HG02798 (cell line): ENCODE measurements at regions not wholly inside any gene's neighbourhood (a gene's known extent, or its start where the extent isn't known, plus 50 kb on each side); places are given as distances from the start of the nearest gene placed in this dataset.
"Not testable (repeated sequence)": the region's sequence is repeated elsewhere in the genome, so short reads cannot be mapped to it uniquely, and the experiment has no call there.

Source experiments
- ATAC-seq: cut with Tn5 transposase; IDR thresholded peaks from one replicate; pipeline ENCODE4 v1.9.1; 2021; ENCODE audit warnings: mild to moderate bottlenecking; ENCODE audit not compliant: unreplicated experiment, poor library complexity

DNA sequence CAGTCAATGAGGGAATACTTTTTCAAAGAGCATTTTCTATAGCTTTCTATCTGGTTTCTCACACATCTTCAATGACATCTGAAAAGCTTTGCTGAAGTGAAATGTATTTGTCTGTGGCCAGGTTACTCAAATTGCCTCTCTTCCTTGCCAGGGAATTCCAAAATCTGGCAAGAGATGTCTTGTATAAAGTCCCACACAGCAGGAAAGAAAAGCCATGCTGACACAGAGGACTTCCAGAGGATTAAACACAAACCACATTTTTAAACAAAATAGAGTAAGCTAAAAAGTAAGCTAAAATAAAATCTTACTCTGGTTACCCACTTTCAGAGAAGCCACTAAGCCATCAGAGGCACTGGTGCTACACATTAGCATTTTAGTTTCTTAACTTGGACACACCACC, 93.1 kb upstream of the BCAR3 start:
- ATAC-seq, result no peak

DNA sequence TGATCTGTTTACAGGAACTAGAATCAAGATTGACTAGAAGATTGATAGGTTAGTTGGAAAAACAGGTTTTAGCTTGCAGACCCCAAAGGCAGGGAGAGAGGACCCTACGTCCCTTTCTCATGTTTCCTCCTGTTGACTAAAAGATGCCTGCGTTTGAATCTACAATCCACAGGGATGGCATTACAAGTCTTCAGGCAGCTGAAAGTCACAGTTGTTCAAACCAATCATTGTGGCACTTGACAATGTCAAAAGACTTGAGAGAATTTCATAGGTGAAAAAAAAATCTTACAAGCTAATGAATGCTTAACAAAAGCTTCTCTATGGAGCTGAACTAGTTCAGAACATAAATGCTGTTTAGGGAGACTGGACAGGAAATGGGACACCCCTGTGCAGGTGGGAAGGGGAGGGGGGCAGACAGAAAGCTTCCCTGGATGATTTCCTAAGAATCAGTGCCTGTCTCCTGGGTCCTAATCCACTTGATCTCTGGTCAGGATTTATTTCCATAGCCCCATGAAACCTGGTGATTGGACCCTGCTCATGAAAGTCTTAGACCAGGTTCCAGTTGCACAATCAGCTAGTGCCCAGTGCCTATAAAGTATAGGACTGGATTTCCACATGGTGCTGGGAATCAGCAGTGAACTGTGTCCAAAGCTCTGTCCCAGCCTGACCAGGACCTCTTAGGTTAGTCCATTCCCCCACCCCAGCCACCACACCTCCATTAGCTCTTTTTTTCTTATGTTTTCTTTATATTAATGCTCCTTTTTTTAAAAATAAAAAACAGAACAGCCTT, 91.6 kb upstream of the BCAR3 start:
- no peak for ATAC-seq

DNA sequence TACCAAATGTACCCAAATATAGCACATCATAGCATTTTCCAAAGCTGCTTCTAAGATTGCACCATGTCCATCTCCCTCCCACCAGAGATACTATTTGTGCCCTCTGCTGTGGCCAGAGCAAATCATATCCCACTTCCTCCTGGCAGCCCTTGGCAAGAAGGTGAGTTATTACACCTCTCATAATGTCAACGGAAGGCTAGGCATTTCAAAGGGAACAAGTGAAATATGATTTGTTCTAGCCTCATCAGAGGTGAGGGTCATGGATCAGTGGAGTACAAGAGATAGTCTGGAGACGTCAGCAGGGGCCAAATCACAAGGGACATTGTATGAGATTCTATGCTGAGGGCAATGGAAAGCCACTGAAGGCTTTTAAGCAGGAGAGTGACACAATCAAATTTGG, 90.2 kb upstream of the BCAR3 start:
- no peak for ATAC-seq

DNA sequence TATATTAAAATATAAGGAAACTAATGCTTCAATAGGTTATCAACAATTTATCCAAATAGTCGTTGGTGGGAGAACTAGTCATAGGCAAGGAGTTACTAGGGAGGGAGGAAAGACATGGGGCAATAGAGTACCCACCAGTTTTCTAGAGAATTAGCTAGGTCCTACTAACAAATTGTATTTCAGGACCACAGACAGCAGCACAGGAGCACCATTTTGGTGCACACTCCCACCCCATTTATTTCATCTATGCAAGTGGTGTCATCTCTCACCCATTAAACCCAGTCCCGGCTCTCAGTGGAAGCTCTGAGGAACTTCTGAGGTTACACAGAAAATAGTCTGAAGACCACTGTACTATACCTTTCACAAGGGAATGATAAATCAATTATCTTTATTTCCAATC, 89.0 kb upstream of the BCAR3 start:
- ATAC-seq, result no peak

DNA sequence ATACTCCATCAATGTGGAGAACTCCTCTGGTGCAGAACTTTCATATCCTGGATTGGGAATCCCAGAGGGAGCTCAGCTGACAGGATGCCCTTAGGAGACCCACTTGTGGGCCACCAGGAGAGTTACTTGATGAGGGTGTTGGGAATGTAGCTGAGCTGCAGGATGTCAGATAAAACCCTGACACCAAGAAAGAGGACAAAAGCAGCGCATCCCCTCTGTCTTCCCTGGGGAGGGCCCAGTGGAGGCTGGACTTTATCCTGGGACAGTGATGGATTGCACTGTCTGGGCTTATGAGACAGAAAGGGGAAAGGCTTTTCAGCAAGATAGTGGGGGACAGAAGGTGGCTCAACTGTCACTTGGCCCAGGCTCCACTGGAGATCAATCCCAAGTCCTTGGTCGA, 88.1 kb upstream of the BCAR3 start:
- ATAC-seq, result no peak

DNA sequence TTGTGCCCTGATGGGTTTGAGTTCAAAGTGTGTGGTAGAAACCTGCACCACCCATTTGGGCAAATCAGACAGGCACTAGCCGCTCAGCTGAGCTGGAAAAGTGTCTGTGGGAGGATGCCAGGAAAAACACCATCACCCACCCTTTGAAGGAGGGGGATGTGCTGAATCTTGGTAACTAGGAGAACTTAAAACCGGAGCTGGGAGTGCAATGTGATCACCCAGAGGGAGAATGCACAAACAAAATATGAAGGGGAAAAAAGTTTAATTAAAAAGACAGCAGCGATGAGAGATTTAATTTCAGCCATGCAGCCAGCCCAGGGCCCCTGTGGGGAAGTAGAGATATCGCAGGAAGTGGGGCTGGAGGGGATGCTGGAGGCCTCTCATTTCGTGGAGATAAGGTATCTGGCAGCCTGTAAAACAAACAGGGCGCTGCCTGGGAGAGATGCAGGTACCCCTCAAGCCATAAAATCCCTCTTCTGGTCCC, 86.8 kb upstream of the BCAR3 start:
- no peak for ATAC-seq

DNA sequence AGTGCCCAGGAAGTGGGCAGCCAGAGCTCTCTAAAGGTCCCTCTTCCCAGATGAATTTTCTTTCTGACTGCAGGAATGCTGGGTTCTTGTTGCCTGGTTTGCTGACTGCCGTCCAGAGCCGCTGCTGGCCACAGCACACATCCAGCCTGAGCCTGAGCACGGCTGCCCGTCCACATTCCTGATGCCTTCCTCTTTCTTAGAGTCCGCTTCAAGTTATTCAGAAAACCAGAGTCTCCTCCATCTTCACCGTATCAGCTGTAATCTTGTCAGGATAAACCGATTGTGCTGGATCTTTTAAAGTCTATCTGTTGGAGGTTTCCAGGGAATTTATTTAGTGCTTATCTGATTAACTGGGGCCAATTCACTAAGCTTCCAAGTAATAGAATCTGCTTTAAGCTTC, 84.8 kb upstream of the BCAR3 start:
- no peak for ATAC-seq

DNA sequence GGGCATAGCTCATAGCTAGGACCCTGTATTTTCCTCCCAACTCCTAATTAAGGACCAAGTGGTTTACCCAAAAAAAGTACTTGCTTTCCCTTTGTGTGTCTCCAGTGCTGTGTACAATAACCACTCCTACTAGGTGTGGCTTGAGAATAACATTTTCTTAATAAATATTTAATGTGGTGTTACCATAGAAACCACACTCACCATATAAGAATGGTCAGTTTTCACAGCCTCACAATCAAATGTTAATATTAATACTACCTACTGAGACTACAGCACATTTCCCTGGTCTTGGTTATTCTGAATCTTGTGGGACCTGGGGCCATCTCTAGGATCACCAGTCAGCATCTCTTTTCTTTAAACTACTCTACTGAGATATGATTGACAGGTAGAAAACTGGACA, 83.5 kb upstream of the BCAR3 start:
- ATAC-seq, result no peak

DNA sequence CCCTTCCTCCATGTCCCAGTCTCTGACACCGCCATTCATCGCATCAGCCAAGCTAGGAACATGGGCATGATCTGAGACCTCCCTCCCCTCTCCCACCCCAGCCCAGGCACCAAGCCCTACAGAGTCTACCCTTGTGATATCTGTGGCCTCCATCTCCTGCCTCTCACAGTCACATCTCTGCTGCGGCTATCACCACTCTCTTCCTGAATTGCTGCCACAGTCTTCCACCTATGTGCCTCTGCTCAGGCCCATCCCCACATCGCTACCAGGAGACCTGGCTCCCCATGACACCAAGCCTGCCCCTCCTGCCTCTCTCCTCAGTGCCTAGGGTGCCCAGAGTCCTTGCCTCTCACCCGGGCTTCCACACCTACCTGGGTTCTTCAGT, 82.7 kb upstream of the BCAR3 start:
- ATAC-seq, result no peak

DNA sequence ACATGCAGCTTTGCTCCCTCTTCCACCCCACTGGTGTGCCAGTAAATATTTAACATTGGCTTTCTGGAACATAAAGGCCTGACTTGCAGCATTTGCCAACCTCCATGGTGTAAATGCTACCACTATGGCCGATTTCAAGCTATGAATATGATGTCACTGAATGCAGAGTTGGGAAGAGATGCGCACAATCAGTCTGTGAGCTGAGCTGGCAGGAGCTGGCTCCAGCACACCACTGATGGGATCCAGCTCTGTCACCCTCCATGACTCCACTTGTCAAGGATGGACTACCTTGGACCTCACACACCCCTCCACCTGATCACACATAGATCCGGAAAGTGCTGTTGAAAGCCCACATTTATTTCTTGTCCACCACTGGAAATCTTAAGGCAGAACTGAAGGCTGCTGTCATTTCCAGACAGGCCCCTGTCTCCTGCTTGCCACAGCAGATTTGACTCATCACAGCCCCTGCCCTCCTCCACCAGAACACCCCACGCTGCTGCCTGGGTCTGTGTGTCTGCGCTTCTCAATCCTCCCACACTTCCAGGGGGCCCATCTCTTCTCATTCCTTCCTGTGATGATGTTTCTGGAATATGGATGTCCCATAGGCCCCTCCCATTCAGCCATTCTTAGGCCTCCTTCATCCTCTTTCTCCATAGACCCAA, 82.2 kb upstream of the BCAR3 start:
- ATAC-seq, result no peak

DNA sequence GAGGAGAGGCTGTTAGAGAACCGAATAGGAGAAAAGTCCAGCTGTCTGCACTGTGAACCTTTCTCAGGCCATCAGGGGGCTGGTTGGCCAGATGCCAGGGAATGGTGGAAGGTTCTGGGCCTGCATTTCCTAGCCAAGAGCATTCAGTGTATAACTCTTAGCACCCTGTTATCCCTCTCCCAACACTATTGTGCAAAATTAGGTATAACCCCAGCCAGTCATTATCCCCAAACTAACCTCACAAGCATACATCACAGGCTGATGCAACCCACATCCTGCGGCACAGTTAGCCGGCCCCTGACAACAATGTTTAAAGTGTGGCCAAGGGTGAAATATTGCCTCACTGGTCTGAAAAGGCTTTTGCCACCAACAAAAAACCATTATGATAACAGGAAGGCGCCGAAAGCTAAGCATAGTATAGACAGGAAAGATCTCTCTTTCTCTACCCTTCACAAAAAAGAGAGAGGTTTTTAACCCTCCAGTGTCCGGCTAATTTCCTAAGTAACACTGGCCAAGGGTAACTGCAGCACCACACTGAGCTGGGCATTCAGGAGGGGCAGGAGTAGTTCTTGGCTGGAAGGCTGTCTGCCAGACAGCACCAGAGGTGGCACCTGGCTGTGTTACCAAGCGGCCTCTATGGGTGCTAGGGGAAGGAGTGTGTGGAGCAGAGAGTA, 77.3 kb upstream of the BCAR3 start:
- ATAC-seq, result no peak

DNA sequence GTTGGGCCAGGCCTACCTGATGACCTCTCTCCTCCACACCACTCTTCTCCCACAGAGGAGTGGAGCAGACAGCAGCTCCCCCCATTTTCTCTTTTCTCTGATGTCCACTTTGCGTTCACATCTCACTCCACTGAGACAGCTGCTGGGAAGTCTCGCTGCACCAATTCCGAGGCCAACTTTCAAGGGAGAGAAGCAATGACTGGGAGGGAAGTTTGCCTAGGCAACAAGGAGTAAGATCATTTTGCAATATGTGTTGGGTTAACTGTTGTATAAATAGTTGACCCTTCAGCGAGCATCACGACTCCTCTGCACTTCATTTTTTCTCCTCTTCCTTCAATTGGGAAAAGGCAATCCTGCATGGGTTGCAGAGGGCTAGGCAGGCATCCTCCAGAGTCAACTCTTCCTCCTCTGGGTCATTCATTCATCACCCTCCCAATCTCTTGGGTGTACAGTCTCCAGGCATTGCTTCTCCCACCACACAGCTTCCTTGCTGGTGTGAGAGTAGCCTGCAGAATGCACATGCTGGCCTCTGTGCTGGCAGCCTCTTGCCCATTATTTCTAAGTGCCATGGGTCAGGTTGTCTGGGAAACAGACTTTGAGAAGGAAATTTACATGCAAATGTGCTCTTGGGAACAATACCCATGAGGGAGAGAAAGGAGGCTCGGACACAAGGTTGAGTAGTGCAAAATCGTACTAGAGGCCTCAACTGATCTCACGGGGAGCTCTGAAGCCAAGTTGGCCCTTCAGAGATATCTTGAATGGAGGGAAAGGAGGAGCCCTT, 75.8 kb upstream of the BCAR3 start:
- no peak for ATAC-seq

DNA sequence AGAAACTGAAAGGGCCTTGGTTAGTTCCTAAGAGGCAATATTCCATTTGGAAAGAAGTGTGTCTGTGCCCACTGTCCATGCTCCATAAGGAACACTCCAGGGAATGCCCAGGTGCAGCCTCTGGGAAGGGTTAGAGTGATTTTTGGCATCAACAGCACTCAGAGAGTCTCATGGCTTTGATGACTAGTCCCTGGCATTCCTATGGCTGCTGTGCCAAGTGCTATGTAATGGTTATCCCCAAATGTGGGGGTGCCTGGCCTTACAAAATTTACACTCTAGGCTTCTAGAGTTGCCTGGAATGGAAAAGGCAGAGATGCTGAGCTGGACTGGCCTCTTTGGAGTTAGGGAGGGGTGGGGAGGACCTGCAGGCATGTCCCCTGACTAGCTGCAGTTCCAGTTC, 75.0 kb upstream of the BCAR3 start:
- ATAC-seq, result no peak

DNA sequence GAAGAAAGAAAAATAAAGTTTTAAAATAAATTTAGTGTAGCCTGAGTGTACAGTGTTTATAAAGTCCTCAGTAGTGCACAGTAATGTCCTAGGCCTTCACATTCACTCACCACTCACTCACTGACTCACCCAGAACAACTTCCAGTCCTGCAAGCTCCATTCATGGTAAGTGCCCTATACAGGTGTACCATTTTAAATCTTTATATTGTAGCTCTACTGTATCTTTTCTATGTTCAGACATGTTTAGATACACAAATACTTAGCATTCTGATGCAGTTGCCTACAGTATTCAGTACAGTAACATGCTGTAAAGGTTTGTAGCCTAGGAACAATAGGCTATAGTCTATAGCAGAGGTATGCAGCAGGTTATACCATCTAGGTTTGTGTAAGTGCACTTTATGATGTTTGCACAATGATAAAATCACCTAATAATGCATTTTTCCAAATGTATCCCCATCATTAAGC, 73.6 kb upstream of the BCAR3 start:
- not testable (repeated sequence) for ATAC-seq

DNA sequence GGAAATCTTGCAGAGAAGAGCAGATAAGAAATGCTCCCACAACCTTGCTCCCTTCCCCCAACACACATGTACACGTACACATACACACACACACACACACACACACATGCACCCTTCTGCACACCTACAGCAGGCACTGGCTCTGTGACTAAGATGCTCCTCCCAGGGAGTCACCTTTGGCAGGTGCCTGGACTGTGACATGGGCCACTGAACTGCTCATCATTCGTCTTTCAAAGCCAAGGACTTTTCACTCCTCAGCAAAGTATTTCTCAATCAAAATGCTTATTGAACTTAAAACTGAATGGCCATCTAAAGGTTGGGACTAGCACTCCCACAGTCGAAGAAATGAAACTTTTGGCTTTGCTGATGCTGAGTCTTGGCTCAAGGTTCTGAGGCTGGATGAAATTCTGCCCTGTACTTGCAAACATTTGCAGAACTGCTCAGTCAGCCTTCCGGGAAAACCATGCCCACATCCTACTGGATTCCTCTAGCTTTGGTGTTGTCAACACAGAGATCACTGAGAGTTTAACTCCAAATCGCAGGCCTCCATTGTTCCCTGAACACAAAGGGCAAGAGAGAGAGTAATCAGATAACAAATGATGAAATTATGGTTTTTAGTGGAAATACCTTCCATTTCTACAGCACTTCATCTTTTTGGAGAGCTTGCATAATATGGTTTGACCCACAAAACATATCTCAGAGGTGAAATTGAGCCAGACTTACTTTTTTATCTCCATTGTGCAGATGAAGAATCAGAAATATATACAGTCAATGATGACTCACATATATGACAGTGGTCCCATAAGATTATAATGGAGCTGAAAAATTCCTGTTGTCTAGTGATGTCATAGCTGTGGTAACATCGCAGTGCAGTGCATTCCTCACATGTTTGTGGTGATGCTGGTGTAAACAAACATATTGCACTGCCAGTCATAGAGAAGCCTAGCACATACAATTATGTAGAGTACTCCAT, 72.4 kb upstream of the BCAR3 start:
- ATAC-seq, result no peak

DNA sequence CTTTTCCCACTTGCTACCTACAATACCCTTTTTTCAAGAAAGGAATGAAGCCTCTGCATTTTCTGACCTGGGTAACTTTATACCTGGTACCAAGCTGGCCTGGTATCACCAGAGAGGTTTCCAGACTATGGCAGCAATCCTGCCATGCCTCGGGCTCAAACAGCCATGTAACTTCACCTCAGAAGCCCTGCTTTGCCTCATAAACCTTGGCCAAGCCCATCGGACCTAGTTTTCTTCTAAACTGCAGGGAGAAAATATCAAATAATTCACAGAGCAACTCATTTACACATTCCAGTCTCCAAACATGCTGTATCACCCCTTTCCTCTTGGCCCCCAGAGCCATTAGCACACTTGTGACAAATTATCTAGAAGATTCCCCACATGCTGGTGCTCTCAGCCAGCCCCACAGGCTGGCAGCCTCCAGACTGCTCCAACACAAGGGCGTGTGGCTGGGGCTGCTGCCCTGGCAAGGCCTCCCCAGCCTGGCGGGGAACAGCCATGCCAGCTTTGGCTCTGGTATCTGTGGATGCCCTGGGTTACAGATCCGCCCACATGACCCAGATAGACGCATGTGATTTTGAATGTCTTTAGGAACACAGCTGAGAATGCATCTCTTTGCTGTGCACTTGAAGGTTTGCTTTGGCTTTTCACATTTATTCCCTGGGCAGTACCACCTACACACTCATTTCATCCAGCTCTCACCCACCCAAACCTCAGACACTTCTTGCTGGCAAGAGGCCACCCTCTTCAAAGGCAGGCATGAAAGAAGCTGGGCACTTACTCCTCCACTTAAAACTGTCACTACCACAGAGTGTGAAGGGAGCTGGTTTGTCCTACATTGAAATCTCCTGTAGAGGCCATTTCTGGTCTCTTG, 70.0 kb upstream of the BCAR3 start:
- no peak for ATAC-seq

DNA sequence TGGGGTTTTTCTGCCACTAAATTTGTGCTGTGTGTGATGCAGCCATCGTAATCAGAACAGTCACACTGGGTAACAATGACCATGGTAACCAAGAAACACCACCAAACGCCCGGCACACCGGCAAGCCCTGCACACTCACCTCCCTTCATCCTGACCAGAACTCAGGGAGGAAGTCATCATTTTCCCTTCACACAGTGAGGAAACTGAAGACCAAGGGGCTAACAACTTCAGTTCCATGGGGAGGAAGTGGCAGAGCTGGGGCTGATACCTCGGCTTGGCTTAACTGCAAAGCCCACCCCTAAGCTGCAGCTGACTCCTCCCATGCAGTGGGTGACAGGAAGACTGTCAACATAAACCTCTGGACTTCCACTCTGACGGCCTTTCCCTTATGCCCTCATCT, 69.3 kb upstream of the BCAR3 start:
- ATAC-seq, result peak; percentile 53

DNA sequence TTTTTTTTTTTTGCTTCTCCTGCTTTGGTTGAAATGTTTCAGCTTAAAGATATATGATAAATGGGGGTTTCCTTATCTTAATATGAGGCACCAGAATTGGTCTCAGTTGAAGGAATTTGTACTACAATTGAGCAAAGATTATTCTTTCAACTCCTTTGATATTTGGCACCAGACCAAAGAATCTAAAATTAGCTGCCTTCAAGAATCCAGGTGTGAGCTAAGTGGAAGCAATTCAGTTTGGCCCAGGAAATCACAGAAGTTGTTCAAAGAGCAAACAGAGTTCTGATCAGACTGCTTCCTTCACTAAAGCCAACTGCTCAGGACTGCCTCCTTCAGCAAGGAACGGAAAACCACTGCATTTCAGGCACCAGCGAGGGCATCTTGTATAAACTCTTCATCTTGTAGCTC, 68.3 kb upstream of the BCAR3 start:
- ATAC-seq, result peak; percentile 38

DNA sequence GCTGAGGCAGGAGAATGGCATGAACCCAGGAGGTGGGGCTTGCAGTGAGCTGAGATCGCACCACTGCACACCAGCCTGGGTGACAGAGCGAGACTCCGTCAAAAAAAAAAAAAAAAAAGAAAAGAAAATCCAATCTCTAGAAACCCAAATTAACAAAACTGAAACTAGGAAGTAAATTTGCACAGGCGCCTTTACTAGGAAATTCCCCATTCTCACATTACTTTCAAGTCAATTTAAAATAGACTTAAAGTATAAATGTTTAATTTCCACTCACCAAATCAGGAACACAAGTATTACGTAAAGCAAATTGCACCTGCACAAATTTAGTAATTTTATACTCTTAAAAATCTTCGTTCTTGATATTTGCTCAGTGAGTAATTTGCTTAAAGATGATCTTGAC, 67.8 kb upstream of the BCAR3 start:
- ATAC-seq, result no peak
